ENCODE measurements at regions not wholly inside any gene's neighbourhood (a gene's known extent, or its start where the extent isn't known, plus 50 kb on each side); places are given as distances from the start of the nearest gene placed in this dataset.

DNA sequence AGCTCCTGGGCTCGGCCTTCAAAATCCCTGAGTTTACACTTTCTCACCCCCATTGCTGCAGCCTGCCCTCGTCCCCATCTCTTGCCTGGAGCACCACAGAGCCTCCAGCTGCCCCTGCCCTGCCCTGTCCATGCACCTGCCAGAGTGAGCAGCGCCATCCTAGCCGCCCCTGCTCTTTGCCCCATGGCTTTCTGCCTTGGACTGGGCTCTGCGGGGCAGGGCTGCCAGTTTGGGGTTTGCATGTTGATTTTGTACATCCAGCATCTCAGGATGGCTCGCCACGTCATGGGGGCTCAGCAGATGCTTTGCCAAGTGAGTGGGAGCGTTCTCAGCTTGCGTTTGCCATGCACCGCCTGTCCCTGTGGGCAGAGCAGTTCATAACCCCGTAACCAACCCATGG, 67.1 kb upstream of the HGFAC start:
- Histone ChIP-seq H3K4me3 (ENCODE audit: low read length) (no peak overlapping the region), H2AFZ (ENCODE audit: low read depth, low read length) (no peak overlapping the region), H3K27me3 (ENCODE audit: insufficient read depth, low read depth, low read length) (no peaks in the 10 kb centered on the region), H3K9me3 (ENCODE audit: low read length) (no peaks in the 10 kb centered on the region), H3K4me2 (ENCODE audit: low read length) (no peak overlapping the region), H3K36me3 (ENCODE audit: insufficient read depth, low read length) (no peaks in the 10 kb centered on the region), H3K27ac (ENCODE audit: low read length) (no peak overlapping the region), H3K79me2 (replicated peaks; ENCODE audit: insufficient read depth, low read length) (no peaks in the 10 kb centered on the region), H4K20me1 (ENCODE audit: insufficient read depth) (no peaks in the 10 kb centered on the region), H3K9me2 (ENCODE audit: insufficient read depth, low read length) (no peaks in the 10 kb centered on the region), H3F3A (ENCODE audit: insufficient read depth, low read length, poor library complexity, severe bottlenecking) (no peaks in the 10 kb centered on the region), H3K9ac (ENCODE audit: low read length) (no peak overlapping the region)
- no peak for TF ChIP-seq EZH2 (IDR thresholded peaks at IDR 0.05; ENCODE audit: borderline replicate concordance, insufficient read depth, low read length, poor library complexity, severe bottlenecking)
- TF ChIP-seq, protein P1, sequence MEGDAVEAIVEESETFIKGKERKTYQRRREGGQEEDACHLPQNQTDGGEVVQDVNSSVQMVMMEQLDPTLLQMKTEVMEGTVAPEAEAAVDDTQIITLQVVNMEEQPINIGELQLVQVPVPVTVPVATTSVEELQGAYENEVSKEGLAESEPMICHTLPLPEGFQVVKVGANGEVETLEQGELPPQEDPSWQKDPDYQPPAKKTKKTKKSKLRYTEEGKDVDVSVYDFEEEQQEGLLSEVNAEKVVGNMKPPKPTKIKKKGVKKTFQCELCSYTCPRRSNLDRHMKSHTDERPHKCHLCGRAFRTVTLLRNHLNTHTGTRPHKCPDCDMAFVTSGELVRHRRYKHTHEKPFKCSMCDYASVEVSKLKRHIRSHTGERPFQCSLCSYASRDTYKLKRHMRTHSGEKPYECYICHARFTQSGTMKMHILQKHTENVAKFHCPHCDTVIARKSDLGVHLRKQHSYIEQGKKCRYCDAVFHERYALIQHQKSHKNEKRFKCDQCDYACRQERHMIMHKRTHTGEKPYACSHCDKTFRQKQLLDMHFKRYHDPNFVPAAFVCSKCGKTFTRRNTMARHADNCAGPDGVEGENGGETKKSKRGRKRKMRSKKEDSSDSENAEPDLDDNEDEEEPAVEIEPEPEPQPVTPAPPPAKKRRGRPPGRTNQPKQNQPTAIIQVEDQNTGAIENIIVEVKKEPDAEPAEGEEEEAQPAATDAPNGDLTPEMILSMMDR (IDR thresholded peaks at IDR 0.05; ENCODE audit: poor library complexity, severe bottlenecking) = no peak
- no peak for TF ChIP-seq RAD21 (conservative IDR thresholded peaks at IDR 0.05)
- no peak for TF ChIP-seq MXI1 (conservative IDR thresholded peaks at IDR 0.05; ENCODE audit: poor library complexity, severe bottlenecking)
- TF ChIP-seq TAF1 (IDR thresholded peaks at IDR 0.05; ENCODE audit: low read depth) = no peak
- TF ChIP-seq, protein P2, sequence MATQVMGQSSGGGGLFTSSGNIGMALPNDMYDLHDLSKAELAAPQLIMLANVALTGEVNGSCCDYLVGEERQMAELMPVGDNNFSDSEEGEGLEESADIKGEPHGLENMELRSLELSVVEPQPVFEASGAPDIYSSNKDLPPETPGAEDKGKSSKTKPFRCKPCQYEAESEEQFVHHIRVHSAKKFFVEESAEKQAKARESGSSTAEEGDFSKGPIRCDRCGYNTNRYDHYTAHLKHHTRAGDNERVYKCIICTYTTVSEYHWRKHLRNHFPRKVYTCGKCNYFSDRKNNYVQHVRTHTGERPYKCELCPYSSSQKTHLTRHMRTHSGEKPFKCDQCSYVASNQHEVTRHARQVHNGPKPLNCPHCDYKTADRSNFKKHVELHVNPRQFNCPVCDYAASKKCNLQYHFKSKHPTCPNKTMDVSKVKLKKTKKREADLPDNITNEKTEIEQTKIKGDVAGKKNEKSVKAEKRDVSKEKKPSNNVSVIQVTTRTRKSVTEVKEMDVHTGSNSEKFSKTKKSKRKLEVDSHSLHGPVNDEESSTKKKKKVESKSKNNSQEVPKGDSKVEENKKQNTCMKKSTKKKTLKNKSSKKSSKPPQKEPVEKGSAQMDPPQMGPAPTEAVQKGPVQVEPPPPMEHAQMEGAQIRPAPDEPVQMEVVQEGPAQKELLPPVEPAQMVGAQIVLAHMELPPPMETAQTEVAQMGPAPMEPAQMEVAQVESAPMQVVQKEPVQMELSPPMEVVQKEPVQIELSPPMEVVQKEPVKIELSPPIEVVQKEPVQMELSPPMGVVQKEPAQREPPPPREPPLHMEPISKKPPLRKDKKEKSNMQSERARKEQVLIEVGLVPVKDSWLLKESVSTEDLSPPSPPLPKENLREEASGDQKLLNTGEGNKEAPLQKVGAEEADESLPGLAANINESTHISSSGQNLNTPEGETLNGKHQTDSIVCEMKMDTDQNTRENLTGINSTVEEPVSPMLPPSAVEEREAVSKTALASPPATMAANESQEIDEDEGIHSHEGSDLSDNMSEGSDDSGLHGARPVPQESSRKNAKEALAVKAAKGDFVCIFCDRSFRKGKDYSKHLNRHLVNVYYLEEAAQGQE (IDR thresholded peaks at IDR 0.05; ENCODE audit: borderline replicate concordance) = no peak
- TF ChIP-seq SMC3 (conservative IDR thresholded peaks at IDR 0.05; ENCODE audit: poor library complexity) = no peak
- no peak for TF ChIP-seq POLR2AphosphoS5 (IDR thresholded peaks at IDR 0.05)
- no peak for TF ChIP-seq EP300 (conservative IDR thresholded peaks at IDR 0.05; ENCODE audit: poor library complexity, severe bottlenecking)

DNA sequence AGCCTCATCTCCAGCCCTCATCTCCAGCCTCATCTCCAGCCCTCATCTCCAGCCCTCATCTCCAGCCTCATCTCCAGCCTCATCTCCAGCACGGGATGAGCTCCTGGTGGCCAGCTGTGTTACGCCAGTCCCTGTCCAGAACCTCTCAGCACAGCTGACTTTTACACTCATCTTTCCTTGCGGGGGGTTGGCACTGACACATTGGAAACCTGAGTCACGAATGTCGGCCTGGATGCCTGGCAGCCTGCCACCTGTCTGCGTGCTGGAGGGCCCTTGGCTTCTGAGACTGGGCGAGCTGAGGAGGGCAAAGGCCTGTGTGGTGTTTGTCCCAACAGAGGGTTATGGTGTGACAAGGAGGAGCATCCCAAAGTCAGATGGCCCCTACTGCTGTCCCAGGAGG, 66.1 kb upstream of the HGFAC start:
- Histone ChIP-seq H3K4me3 (ENCODE audit: low read length) (no peak overlapping the region), H3K4me2 (ENCODE audit: low read length) (no peak overlapping the region), H3K9ac (ENCODE audit: low read length) (no peak overlapping the region), H3F3A (ENCODE audit: insufficient read depth, low read length, poor library complexity, severe bottlenecking) (no peaks in the 10 kb centered on the region), H3K79me2 (replicated peaks; ENCODE audit: insufficient read depth, low read length) (no peaks in the 10 kb centered on the region), H3K9me3 (ENCODE audit: low read length) (no peaks in the 10 kb centered on the region), H2AFZ (ENCODE audit: low read depth, low read length) (no peak overlapping the region), H3K27me3 (ENCODE audit: insufficient read depth, low read depth, low read length) (no peaks in the 10 kb centered on the region), H3K36me3 (ENCODE audit: insufficient read depth, low read length) (no peaks in the 10 kb centered on the region), H3K27ac (ENCODE audit: low read length) (no peak overlapping the region), H3K9me2 (ENCODE audit: insufficient read depth, low read length) (no peaks in the 10 kb centered on the region), H4K20me1 (ENCODE audit: insufficient read depth) (no peaks in the 10 kb centered on the region)
- no peak for TF ChIP-seq TAF1 (IDR thresholded peaks at IDR 0.05; ENCODE audit: low read depth)
- no peak for TF ChIP-seq MXI1 (conservative IDR thresholded peaks at IDR 0.05; ENCODE audit: poor library complexity, severe bottlenecking)
- no peak for TF ChIP-seq EP300 (conservative IDR thresholded peaks at IDR 0.05; ENCODE audit: poor library complexity, severe bottlenecking)
- TF ChIP-seq POLR2AphosphoS5 (IDR thresholded peaks at IDR 0.05) = no peak
- TF ChIP-seq SMC3 (conservative IDR thresholded peaks at IDR 0.05; ENCODE audit: poor library complexity) = no peak

Data from neural cell (in vitro differentiated cells).